ENCODE measurements at regions not wholly inside any gene's neighbourhood (a gene's known extent, or its start where the extent isn't known, plus 50 kb on each side); places are given as distances from the start of the nearest gene placed in this dataset.

- no peaks in the 10 kb centered on the region for H3K4me1 ChIP-seq (ENCODE audit: control insufficient read depth, low read depth, low read length)
- H3K9ac ChIP-seq (ENCODE audit: low read length) = no peak overlapping the region
- H3K9me3 ChIP-seq (ENCODE audit: control insufficient read depth, low read depth, low read length) = no peaks in the 10 kb centered on the region
- no peaks in the 10 kb centered on the region for H3K36me3 ChIP-seq (ENCODE audit: control insufficient read depth, low read depth, low read length)
- H3K27me3 ChIP-seq (ENCODE audit: control insufficient read depth, insufficient read depth, low read length) = no peaks in the 10 kb centered on the region
- no peak overlapping the region for H3K4me3 ChIP-seq (ENCODE audit: low read length)
- H3K27ac ChIP-seq (ENCODE audit: low read length) = no peak overlapping the region
Measured at GRCh38 chr5:57608542-57608941, 125.9 kb upstream of the ACTBL2 start.

DNA sequence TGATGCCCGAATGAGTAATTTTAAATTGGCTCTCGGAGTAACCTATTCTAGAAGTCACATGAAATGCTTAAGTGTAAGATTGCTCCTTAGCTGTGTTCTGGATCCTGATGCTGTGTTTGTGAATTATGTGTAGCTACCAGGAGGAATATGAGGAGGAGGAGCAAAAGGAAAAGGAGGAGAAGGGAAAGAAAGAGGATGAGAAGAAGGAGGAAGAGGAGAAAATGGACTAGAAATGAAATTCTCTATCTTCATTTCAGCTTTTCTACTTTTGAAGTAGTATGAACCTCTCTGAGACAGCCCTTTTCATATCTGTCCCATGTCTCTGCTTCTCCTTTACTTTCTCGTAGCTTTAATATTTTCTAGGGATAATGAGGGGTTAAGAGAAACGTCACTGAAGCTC is 119.4 kb upstream of the ACTBL2 start:
- Histone ChIP-seq H3K4me3 (ENCODE audit: low read length) (no peak overlapping the region), H3K9ac (ENCODE audit: low read length) (no peak overlapping the region), H3K9me3 (ENCODE audit: control insufficient read depth, low read depth, low read length) (no peaks in the 10 kb centered on the region)

GRCh38 chr5:57600321-57600720 is 117.7 kb upstream of the ACTBL2 start:
- no peak overlapping the region for H3K27ac ChIP-seq (ENCODE audit: low read length)
- H3K4me1 ChIP-seq (ENCODE audit: control insufficient read depth, low read depth, low read length) = no peaks in the 10 kb centered on the region

More for the DNA sequence above, 119.4 kb upstream of the ACTBL2 start:
- Histone ChIP-seq H3K36me3 (ENCODE audit: control insufficient read depth, low read depth, low read length) (no peaks in the 10 kb centered on the region), H3K4me1 (ENCODE audit: control insufficient read depth, low read depth, low read length) (no peaks in the 10 kb centered on the region), H3K27me3 (ENCODE audit: control insufficient read depth, insufficient read depth, low read length) (no peaks in the 10 kb centered on the region), H3K27ac (ENCODE audit: low read length) (no peak overlapping the region)

DNA sequence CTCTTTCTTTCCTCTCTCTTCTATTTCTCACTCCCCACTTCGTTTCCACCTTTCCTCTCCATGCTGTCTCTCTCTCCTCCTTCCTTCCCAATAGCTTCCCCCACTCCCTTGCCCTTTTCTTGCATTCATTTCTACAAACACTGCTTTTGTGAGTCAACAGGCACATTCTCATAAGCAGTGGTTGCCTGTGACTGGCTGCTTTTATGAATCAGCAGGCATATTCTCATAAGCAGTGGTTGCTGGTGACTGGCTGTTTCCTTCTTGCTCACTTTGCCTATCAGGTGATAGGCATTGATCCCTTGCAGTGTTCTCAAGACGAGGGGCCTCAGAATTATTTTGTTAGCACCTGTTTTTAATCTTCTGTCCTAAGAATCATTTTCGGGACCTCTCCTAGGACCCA is 116.1 kb upstream of the ACTBL2 start:
- no peaks in the 10 kb centered on the region for H3K27me3 ChIP-seq (ENCODE audit: control insufficient read depth, insufficient read depth, low read length)
- H3K27ac ChIP-seq (ENCODE audit: low read length) = no peak overlapping the region
- H3K4me1 ChIP-seq (ENCODE audit: control insufficient read depth, low read depth, low read length) = no peaks in the 10 kb centered on the region
- no peaks in the 10 kb centered on the region for H3K36me3 ChIP-seq (ENCODE audit: control insufficient read depth, low read depth, low read length)
- no peak overlapping the region for H3K4me3 ChIP-seq (ENCODE audit: low read length)
- no peak overlapping the region for H3K9ac ChIP-seq (ENCODE audit: low read length)
- no peaks in the 10 kb centered on the region for H3K9me3 ChIP-seq (ENCODE audit: control insufficient read depth, low read depth, low read length)

More at GRCh38 chr5:57600321-57600720, 117.7 kb upstream of the ACTBL2 start:
- no peaks in the 10 kb centered on the region for H3K27me3 ChIP-seq (ENCODE audit: control insufficient read depth, insufficient read depth, low read length)
- H3K36me3 ChIP-seq (ENCODE audit: control insufficient read depth, low read depth, low read length) = no peaks in the 10 kb centered on the region
- no peak overlapping the region for H3K9ac ChIP-seq (ENCODE audit: low read length)
- no peak overlapping the region for H3K4me3 ChIP-seq (ENCODE audit: low read length)
- H3K9me3 ChIP-seq (ENCODE audit: control insufficient read depth, low read depth, low read length) = no peaks in the 10 kb centered on the region

DNA sequence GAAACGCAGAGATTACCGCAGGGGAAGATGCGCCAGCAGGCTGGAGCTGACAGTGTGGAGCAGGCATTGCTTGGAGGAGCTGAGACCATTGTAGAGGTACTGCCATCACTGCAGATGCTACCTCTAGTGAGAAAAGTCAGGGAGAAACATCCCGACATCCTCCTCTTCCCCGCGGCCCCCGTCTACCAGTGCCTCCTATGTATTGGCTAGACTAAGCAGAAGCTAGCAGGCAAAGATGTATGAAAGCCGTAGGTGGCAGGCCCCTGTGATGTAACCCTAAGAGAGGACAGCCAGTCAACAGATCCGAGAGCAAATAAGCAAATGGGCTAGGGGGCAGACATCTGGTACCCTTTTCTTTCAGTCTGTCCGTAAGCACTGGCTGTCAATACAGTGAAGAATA is 115.5 kb upstream of the ACTBL2 start:
- no peak overlapping the region for H3K27ac ChIP-seq (ENCODE audit: low read length)
- H3K4me3 ChIP-seq (ENCODE audit: low read length) = no peak overlapping the region
- H3K9ac ChIP-seq (ENCODE audit: low read length) = no peak overlapping the region
- no peaks in the 10 kb centered on the region for H3K9me3 ChIP-seq (ENCODE audit: control insufficient read depth, low read depth, low read length)
- no peaks in the 10 kb centered on the region for H3K4me1 ChIP-seq (ENCODE audit: control insufficient read depth, low read depth, low read length)
- H3K27me3 ChIP-seq (ENCODE audit: control insufficient read depth, insufficient read depth, low read length) = no peaks in the 10 kb centered on the region
- H3K36me3 ChIP-seq (ENCODE audit: control insufficient read depth, low read depth, low read length) = no peaks in the 10 kb centered on the region

DNA sequence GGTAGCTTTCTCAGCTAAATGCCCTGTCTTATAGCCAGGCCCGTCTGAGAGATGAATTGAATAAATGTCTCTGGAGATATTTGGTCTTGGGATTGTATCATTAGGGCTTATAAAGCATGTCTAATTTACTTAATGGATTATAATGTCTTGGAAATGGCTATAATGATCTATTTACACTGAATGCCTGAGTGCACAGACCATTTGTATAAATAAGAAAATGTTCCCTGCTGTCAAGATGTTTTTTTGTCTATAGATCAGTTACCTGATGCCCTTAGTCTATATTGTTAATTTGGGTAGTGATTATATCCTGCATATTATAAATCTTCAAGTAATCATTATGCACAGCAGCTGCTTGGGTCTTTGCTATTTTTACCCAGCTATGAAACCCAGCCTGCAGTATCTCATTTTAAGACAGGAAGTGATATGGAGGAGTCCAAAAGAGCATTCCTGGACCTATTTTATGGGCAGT is 112.9 kb upstream of the ACTBL2 start:
- no peaks in the 10 kb centered on the region for H3K4me1 ChIP-seq (ENCODE audit: control insufficient read depth, low read depth, low read length)
- H3K4me3 ChIP-seq (ENCODE audit: low read length) = no peak overlapping the region
- H3K9me3 ChIP-seq (ENCODE audit: control insufficient read depth, low read depth, low read length) = no peaks in the 10 kb centered on the region
- no peak overlapping the region for H3K9ac ChIP-seq (ENCODE audit: low read length)
- H3K36me3 ChIP-seq (ENCODE audit: control insufficient read depth, low read depth, low read length) = no peaks in the 10 kb centered on the region
- H3K27ac ChIP-seq (ENCODE audit: low read length) = no peak overlapping the region
- H3K27me3 ChIP-seq (ENCODE audit: control insufficient read depth, insufficient read depth, low read length) = no peaks in the 10 kb centered on the region

DNA sequence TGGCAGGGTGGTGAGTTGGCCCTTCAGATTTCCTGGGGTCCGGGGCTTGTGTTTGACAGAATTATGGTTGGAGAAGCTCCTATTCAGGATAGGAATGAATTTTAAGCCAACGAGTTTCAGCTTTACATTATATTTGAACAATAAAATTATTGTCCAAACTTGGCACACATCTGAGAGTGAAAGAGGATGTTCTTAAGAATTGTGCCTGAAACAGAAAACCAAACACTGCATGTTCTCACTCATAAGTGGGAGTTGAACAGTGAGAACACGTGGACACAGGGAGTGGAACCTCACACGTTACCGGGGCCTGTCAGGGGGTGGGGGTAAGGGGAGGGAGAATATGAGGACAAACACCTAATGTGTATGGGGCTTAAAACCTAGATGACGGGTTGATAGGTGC is 111.8 kb upstream of the ACTBL2 start:
- no peaks in the 10 kb centered on the region for H3K9me3 ChIP-seq (ENCODE audit: control insufficient read depth, low read depth, low read length)
- H3K4me1 ChIP-seq (ENCODE audit: control insufficient read depth, low read depth, low read length) = no peaks in the 10 kb centered on the region
- no peak overlapping the region for H3K9ac ChIP-seq (ENCODE audit: low read length)
- no peaks in the 10 kb centered on the region for H3K36me3 ChIP-seq (ENCODE audit: control insufficient read depth, low read depth, low read length)
- H3K27ac ChIP-seq (ENCODE audit: low read length) = no peak overlapping the region
- H3K27me3 ChIP-seq (ENCODE audit: control insufficient read depth, insufficient read depth, low read length) = no peaks in the 10 kb centered on the region
- H3K4me3 ChIP-seq (ENCODE audit: low read length) = no peak overlapping the region

GRCh38 chr5:57592236-57592635 is 109.6 kb upstream of the ACTBL2 start:
- no peak overlapping the region for H3K9ac ChIP-seq (ENCODE audit: low read length)
- H3K4me3 ChIP-seq (ENCODE audit: low read length) = no peak overlapping the region
- H3K9me3 ChIP-seq (ENCODE audit: control insufficient read depth, low read depth, low read length) = no peaks in the 10 kb centered on the region
- H3K27ac ChIP-seq (ENCODE audit: low read length) = no peak overlapping the region
- no peaks in the 10 kb centered on the region for H3K4me1 ChIP-seq (ENCODE audit: control insufficient read depth, low read depth, low read length)
- no peaks in the 10 kb centered on the region for H3K36me3 ChIP-seq (ENCODE audit: control insufficient read depth, low read depth, low read length)
- H3K27me3 ChIP-seq (ENCODE audit: control insufficient read depth, insufficient read depth, low read length) = no peaks in the 10 kb centered on the region

GRCh38 chr5:57586649-57587048 is 104.0 kb upstream of the ACTBL2 start:
- no peaks in the 10 kb centered on the region for H3K9me3 ChIP-seq (ENCODE audit: control insufficient read depth, low read depth, low read length)
- no peaks in the 10 kb centered on the region for H3K27me3 ChIP-seq (ENCODE audit: control insufficient read depth, insufficient read depth, low read length)
- no peak overlapping the region for H3K9ac ChIP-seq (ENCODE audit: low read length)
- no peak overlapping the region for H3K27ac ChIP-seq (ENCODE audit: low read length)
- no peaks in the 10 kb centered on the region for H3K36me3 ChIP-seq (ENCODE audit: control insufficient read depth, low read depth, low read length)
- no peaks in the 10 kb centered on the region for H3K4me1 ChIP-seq (ENCODE audit: control insufficient read depth, low read depth, low read length)
- no peak overlapping the region for H3K4me3 ChIP-seq (ENCODE audit: low read length)

- Histone ChIP-seq H3K27me3 (ENCODE audit: control insufficient read depth, insufficient read depth, low read length) (no peaks in the 10 kb centered on the region), H3K4me1 (ENCODE audit: control insufficient read depth, low read depth, low read length) (no peaks in the 10 kb centered on the region), H3K9ac (ENCODE audit: low read length) (no peak overlapping the region), H3K4me3 (ENCODE audit: low read length) (no peak overlapping the region), H3K36me3 (ENCODE audit: control insufficient read depth, low read depth, low read length) (no peaks in the 10 kb centered on the region), H3K27ac (ENCODE audit: low read length) (no peak overlapping the region), H3K9me3 (ENCODE audit: control insufficient read depth, low read depth, low read length) (no peaks in the 10 kb centered on the region)
Measured at GRCh38 chr5:57582578-57583070, 100.0 kb upstream of the ACTBL2 start.

GRCh38 chr5:57581772-57582171 is 99.2 kb upstream of the ACTBL2 start:
- Histone ChIP-seq H3K36me3 (ENCODE audit: control insufficient read depth, low read depth, low read length) (no peaks in the 10 kb centered on the region), H3K27me3 (ENCODE audit: control insufficient read depth, insufficient read depth, low read length) (no peaks in the 10 kb centered on the region), H3K4me1 (ENCODE audit: control insufficient read depth, low read depth, low read length) (no peaks in the 10 kb centered on the region), H3K9me3 (ENCODE audit: control insufficient read depth, low read depth, low read length) (no peaks in the 10 kb centered on the region), H3K9ac (ENCODE audit: low read length) (no peak overlapping the region), H3K4me3 (ENCODE audit: low read length) (no peak overlapping the region), H3K27ac (ENCODE audit: low read length) (no peak overlapping the region)

GRCh38 chr5:57581222-57581621 is 98.6 kb upstream of the ACTBL2 start:
- Histone ChIP-seq H3K4me3 (ENCODE audit: low read length) (no peak overlapping the region), H3K27me3 (ENCODE audit: control insufficient read depth, insufficient read depth, low read length) (no peaks in the 10 kb centered on the region), H3K4me1 (ENCODE audit: control insufficient read depth, low read depth, low read length) (no peaks in the 10 kb centered on the region), H3K9ac (ENCODE audit: low read length) (no peak overlapping the region), H3K9me3 (ENCODE audit: control insufficient read depth, low read depth, low read length) (no peaks in the 10 kb centered on the region), H3K36me3 (ENCODE audit: control insufficient read depth, low read depth, low read length) (no peaks in the 10 kb centered on the region), H3K27ac (ENCODE audit: low read length) (no peak overlapping the region)
